GM18508 (cell line): ENCODE measurements at regions not wholly inside any gene's neighbourhood (a gene's known extent, or its start where the extent isn't known, plus 50 kb on each side); places are given as distances from the start of the nearest gene placed in this dataset.
"Not testable (repeated sequence)": the region's sequence is repeated elsewhere in the genome, so short reads cannot be mapped to it uniquely, and the experiment has no call there.

Experiments used
- ATAC-seq: cut with Tn5 transposase; IDR thresholded peaks from one replicate; pipeline ENCODE4 v1.9.1; 2021; ENCODE audit warnings: moderate number of reproducible peaks; ENCODE audit not compliant: insufficient read depth, unreplicated experiment

- no peak for ATAC-seq
These were observed 1091.5 kb upstream of the CHAC2 start for GRCh38 chr2:52676056-52676455.

DNA sequence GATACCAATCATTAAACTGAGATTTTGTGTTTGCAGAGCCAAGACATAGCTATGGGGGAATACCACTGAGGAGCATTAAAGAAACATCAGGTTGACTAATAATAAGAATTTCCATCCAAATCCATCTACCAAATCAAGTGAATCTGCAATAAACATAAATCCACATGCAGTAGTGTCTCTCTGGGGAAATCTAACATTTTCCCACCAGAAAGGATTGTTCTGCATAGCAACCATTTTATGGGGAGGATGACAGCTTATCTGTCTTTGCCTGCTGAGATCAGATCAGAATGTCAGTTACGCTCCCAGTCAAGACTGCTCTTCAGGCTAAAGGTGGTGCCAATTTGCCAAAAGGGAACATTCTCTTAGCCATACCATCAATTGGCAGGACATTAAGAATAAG, 1098.9 kb upstream of the CHAC2 start:
- ATAC-seq: no peak

DNA sequence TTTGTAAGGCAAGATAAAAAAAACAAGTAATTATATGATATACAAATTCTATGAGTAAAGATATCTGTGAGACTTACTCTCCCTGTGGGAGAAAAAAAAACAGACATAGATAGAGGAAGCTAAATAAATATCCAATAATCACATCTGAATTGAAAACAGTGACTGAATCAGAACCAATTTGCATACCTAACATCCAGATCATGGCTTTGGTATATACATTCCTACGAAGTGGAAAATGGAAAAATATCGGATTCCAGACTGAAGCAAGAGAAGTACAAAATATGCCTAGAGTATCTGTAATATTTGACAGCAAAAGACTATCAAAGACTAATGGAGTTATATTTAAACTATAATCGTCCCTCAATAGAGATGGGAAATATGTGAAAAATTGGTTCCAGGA, 1108.1 kb upstream of the CHAC2 start:
- ATAC-seq: no peak

GRCh38 chr2:52658598-52658997, 1109.0 kb upstream of the CHAC2 start:
- ATAC-seq: no peak

DNA sequence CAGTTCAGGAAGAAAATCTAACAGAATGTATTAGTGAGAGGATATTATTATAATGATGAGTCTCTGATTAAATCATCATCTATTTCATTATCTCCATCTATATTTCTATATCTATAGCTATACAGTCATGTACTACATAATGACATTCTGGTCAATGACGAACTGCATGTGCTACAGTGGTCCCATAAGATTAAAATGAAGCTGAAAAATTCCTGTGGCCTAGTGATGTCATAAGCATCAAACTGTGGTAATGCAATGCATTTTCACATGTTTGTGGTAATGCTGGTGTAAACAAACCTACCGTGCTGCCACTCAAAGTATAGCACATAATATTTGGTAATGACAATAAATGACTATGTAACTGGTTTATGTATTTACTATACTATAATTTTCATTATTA, 1127.9 kb upstream of the CHAC2 start:
- ATAC-seq: no peak

DNA sequence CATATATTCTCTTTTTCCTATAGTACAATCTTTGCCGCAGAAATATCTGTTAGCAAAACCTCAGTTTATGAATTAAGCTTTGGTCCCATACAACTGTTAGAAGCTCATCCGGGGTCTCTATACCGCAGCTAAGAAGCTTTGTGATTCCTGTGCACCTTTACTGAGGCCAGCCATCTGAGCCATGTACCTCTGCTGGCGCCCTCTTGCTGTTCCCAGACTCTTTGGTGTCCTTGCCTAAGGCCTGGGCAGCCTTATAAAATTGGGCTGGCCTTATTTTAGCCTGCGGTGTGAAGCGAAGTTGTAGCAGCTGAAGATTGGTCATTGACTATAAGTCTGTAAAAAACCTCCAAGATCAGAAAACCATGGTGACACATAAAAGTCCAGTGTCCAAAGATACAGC, 1135.1 kb upstream of the CHAC2 start:
- no peak for ATAC-seq

- no peak for ATAC-seq
These were observed 1137.7 kb upstream of the CHAC2 start for GRCh38 chr2:52629944-52630343.

DNA sequence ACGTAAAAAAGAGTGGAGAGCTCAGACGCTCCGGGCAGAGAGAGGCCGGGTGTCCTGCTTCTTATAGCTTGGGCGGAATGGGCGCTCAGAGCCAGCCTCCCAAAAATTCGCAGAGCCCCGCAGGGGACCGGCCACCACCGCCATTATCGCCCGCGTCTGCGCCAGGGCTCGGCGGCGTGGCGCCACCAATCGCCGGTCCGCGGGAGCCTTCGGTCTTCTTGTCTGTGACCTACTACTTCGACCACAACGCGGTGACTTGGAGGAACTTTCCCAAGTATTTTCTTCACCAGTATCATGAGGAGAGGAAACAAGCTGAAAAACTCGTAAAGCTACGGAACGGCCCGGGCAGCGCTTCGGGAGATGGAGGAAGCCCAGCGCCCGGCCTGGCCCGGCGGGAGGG, 1138.1 kb upstream of the CHAC2 start:
- no peak for ATAC-seq

DNA sequence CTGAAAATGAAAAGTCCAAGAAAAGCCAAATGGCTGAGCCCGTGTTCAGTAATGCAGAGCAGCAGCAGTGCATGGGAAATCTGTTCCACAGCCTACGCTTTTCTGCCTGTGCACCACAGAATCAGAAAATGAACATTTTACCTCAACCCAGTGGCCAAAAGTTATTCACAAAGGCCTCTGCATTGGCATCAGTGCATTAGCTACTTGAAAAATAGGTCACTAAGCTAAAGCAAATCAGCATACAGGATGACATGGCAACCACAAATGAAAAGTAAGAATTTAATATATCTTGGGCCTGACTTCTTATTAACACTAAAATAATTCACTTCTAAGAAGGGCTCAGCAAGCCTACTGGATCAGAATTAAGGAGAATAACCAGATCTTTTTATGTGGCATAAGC, 1145.3 kb upstream of the CHAC2 start:
- ATAC-seq: no peak

DNA sequence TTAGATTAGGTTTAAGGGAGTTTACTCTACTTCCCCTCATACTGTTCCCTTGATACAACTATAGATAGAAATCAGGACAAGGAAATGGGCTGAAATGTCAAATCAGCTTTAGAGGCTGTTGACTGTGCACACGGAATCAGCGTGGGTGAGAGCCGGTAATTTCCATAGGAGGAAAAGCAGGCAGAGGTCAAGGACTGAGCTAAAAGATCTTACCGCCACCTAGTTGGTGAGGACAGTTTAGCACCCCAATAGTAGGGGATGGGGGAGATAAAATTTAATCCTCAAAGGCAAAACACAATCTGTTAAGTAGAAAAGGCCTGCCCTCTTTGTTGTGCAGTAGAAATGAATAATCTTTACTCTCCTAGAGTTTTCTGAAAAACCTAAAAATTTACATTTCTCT, 1154.5 kb upstream of the CHAC2 start:
- ATAC-seq: no peak

DNA sequence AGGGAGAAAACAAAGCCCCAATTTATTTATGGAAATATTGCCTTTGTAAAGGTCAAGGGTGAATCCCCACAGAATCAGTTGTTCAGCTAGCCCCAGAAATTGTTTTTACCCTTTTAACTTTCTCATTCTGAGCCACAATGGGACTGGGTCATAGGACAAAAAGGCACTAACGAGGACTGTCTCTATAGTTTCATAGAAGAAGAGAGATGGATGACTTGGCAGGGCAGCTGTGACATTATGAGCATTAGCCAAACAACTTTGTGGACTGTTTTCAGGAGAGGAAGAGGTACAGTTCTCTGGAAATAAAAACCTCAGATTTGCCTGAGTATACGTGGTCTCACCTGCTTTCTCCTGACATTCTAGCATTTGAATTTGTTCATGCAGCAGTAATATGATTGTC, 1155.8 kb upstream of the CHAC2 start:
- no peak for ATAC-seq

DNA sequence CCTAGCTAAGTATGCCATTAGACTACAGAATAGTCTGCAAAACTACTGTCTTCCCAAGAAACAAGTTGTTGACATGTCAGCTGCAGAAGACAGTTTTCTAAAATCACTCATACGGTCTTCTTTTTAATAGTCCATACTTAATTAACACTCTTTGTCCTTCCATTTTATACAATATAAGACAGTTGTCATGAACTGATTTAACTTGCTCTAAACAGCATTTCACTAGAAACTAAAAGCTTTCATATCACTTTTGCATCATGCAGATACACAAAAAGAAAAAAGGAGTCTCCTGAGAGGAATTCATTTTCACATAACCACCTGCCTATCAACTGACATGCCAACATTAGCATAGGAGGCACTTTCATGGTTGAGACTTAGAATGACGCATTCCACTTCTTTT, 1159.6 kb upstream of the CHAC2 start:
- ATAC-seq: no peak

GRCh38 chr2:52597346-52597745, 1170.3 kb upstream of the CHAC2 start:
- no peak for ATAC-seq

- no peak for ATAC-seq
These were observed 1173.6 kb upstream of the CHAC2 start for GRCh38 chr2:52594026-52594425.

DNA sequence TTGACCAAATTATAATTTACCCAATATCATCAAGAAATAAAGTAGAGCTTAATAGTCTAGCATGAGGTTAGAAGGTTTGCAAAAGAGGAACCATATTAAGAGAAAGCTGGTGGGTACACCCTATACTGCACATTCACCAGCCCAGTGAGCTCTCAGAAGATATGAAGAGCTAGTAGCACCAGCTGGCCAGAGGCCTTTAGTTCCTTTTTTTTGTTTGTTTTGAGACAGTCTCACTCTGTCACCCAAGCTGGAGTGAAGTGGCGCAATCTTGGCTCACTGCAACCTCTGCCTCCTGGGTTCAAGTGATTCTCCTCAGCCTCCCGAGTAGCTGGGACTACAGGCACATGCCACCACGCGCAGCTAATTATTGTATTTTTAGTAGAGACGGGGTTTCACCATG, 1183.5 kb upstream of the CHAC2 start:
- ATAC-seq: not testable (repeated sequence)

GRCh38 chr2:52572469-52572894, 1195.1 kb upstream of the CHAC2 start:
- ATAC-seq: no peak

DNA sequence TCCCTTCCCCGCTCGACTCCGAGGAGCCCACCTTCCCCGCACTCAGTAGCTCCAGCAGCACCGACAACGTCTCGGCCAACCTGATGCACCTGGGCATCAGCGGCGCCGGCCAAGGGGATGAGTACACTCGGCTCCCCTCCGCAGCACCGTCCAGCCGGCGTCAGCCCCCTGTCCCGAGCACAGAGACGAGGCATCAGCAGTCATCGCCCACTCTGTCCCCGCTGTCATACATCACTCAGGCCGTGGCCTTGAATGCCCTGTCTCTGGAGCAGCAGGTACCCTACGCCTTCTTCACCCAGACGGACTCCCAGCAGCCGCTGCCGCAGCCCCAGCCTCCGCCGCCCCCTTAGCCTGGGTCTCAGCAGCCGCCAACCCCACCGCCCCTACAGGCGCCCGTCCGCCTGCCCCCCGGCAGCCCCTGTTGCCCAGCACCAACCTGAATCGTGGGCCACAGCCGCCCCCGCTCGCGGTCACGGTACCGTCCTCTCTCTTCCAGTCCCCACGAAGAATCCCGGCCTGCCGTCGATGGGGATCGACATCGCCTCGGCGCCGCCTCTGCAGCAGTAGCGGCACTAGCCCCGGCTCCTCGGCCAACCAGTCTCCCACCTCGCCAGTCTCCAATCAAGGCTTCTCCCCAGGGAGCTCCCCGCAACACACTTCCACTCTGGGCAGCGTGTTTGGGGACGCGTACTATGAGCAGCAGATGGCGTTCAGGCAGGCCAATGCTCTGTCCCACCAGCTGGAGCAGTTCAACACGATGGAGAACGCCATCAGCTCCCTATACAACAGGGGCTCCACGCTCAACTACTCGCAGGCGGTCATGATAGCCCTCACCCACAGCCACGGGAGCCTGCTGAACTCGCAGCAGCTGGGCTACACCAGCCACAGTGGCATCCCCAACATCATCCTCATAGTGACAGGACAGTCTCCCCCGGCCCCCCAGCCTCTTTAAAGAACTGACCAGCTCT, 1195.9 kb upstream of the CHAC2 start:
- no peak for ATAC-seq

GRCh38 chr2:52570716-52571115, 1196.9 kb upstream of the CHAC2 start:
- no peak for ATAC-seq

DNA sequence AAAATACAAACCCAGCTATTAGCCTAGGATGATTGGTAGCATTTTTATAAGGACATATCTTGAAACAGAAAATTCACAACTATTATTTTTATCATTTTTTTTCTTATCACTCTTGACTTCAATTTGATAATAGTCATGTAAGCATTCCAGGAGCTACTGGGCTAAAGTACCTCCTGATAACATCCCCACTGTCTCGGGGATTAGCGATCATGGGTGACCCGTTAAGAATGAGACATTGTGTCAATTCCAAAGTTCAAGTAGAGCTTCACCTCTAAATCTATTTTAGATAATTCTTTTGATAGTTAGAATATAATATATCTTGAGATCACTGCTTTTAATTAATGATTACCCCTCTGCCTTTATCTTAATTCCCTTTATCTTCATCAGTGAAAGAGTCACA, 1204.5 kb upstream of the CHAC2 start:
- no peak for ATAC-seq

GRCh38 chr2:52558265-52558664, 1209.3 kb upstream of the CHAC2 start:
- ATAC-seq: no peak

DNA sequence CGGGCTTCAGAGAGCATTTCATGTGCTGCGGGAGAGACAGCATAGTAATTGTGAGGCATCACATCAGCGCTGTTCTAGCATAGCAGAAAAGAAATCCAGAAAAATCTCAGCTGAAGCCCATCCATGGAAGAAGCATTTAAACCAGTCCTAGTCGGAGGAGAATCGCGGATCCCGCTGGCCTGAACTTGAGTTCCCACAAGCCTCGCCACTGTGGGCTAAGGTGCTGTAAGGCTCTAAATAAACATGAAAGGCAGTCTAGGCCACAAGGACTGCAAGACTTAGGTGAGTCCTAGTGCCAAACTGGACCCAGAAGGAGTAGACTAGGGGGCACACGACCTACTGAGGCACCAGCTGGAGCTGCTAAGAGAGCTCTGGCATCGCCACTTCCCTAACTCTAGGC, 1225.3 kb upstream of the CHAC2 start:
- ATAC-seq: no peak
